Mononuclear cell (primary cell): ENCODE measurements at regions not wholly inside any gene's neighbourhood (a gene's known extent, or its start where the extent isn't known, plus 50 kb on each side); places are given as distances from the start of the nearest gene placed in this dataset.
"Not testable (repeated sequence)": the region's sequence is repeated elsewhere in the genome, so short reads cannot be mapped to it uniquely, and the experiment has no call there.

ENCODE experiments used
- H3K27me3 ChIP-seq: 2 replicates; pipeline ENCODE4 v1.6.0; 2011; ENCODE audit warnings: low read length, control low read depth; ENCODE audit not compliant: insufficient read depth
- H3K4me1 ChIP-seq: 2 replicates; pipeline ENCODE4 v1.5.1; 2011; ENCODE audit warnings: mild to moderate bottlenecking, low read length, control low read depth; ENCODE audit not compliant: insufficient read depth
- H3K4me3 ChIP-seq: 2 replicates; pipeline ENCODE4 v1.5.1; 2011; ENCODE audit warnings: mild to moderate bottlenecking, low read length, moderate library complexity
- H3K9me3 ChIP-seq: 2 replicates; pipeline ENCODE4 v1.5.1; 2011; ENCODE audit warnings: low read depth, mild to moderate bottlenecking, control low read depth, low read length

DNA sequence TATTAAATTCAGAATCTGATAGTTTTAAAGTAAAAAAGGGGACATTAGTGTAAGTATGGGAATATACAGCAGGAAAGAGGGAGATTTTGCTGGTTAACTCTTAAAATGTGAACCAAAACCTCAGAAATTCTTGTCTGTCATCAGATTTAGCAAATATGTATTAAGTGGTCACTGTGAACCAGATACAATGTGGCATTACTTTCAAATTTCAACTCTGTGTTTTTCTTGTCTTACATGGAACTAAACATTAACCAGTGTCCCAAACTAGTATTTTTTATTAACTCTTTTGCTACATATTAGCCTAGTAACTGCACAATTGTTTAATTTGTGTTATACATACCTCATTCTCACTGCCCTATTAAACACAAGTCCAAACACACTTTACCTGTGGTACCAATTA, 259.9 kb upstream of the RASA1 start:
- Histone ChIP-seq H3K4me3 (no peak overlapping the region), H3K27me3 (no peaks in the 10 kb centered on the region), H3K9me3 (no peaks in the 10 kb centered on the region), H3K4me1 (no peaks in the 10 kb centered on the region)

DNA sequence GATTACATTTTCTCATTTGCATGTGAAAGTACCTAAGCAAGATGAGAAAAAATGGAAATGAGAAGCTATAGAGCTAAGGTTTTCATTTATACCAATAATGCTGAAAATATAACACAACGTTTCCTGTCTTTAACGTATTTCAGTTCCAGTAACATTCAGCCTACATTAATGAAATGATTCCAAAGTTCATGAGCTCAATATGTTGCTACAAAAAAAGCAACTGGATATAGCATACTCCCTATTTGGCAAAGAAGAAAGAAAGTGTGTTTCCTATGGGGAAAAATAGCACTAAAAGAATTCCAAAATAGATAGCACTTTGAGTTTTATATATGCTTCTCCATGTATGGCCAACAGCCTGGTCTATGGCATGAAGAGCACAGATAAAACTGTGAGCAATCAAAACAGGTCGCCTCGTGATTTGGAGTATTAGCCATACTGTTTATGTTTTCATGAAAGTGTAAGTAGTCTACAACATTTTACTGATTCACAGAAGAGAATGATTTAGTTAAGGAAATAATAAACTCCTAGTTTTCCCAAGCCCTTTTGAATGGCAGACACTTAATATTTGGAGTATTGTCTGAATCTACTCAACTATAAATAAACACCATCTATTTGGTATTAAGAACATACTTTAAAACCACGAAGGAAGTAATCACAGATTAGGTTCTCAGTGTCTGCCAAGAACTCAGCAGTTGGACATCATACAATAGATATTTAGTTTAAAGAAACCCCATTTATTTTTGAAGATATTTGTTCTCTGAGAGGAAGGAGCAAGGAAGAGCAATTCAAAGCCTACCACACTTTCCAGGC, 258.7 kb upstream of the RASA1 start:
- Histone ChIP-seq H3K4me1 (no peaks in the 10 kb centered on the region), H3K4me3 (no peak overlapping the region), H3K27me3 (no peaks in the 10 kb centered on the region), H3K9me3 (no peaks in the 10 kb centered on the region)

DNA sequence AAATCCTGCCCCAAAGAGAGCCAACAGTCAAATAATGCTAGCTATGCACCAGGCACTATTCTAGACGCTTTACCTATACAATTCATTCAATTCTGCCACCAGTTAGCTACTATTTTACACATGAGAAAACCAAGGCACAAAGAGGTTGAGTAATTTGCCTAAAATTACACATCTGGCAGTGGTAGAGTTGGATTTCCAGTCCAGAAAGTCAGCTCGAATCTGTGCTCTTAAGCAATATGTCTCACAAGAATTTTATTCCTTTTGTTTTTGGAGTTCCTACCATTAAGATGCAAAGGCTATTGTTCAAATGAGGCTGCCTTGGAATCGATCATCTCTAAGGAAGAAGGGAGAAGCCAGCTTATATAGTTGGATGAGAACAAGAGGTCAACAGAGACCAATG, 256.9 kb upstream of the RASA1 start:
- peaks cover 3% of the 10 kb centered on the region for H3K4me1 ChIP-seq
- H3K9me3 ChIP-seq = no peaks in the 10 kb centered on the region
- H3K27me3 ChIP-seq = no peaks in the 10 kb centered on the region
- H3K4me3 ChIP-seq = no peak overlapping the region

DNA sequence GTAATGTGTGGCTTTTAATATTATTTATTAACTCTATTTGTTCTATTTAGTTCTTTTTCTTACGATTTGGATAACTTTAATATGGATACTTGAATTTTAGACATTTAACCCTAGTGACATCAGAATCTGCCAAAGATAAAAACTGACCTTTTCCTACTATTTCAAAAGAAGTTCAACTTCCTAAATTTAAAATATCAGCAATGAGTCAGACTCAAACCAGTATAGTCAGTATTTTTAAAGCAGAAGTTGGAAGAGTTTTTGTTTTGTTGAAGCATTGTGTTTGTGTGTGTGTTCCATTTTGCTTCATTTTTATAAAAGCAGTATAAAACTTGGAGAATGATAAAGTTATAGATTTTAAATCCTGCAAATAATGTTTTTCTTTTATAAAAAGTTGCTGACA, 251.8 kb upstream of the RASA1 start:
- Histone ChIP-seq H3K9me3 (no peaks in the 10 kb centered on the region), H3K27me3 (no peaks in the 10 kb centered on the region), H3K4me1 (peaks cover 24% of the 10 kb centered on the region), H3K4me3 (no peak overlapping the region)

DNA sequence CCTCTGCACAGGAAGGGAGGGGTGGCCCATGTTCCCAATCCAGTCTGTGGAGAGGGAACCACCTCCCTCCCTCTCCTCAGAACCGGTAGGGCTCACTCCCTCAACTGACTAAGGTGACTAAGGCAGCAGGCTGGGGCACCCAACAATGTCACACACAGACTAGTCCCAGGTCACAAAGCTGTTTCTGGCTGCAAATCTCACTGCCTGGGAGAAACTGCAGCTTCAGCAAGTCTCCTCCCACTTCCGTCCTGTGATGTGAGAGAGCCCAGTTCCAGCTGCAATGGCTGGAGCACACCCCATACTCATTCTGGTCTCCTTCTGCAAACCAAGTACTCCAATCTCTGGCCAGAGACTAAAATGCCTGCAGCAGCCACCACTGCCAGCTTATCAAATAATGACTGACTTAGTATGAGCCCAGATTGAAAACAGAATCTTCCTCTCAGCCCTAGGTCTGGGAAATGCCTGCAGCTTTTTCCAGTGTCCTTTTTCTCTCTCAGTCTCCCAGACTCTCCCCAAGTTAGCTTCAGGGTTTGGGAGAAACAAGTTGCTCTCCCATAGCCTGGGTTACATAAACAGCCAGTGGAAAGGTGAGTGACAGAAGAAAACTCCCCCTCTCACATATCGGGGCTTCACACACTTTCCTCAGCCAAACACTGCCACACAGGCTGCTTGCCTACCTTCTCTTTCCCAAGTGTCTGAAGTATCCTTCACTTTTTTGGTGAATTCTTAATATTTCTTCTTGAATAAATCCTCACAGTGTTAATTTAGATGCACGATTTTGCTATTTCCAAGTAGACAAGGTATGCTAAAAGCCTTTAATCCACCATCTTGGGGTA, 247.4 kb upstream of the RASA1 start:
- no peaks in the 10 kb centered on the region for H3K27me3 ChIP-seq
- H3K4me1 ChIP-seq = peaks cover 21% of the 10 kb centered on the region
- H3K9me3 ChIP-seq = no peaks in the 10 kb centered on the region
- H3K4me3 ChIP-seq = no peak overlapping the region

DNA sequence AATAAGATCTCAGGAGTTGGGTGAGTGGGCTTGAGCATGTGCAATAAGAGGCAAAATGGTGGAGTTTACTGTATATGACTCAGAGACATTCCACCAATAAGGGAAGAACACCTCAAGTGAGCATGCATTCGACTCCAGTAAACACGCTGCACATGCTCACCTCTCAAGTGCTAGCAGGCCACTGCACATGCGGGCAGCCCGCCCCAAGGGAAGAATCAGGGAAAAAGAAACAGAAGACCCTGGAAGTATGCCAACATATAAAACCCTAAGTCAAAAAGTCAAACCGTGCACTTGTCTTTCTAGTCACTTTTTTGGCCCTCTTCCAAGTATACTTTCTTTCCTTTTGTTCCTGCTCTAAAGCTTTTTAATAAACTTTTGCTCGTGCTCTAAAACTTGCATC, 245.3 kb upstream of the RASA1 start:
- Histone ChIP-seq H3K4me1 (peaks cover 14% of the 10 kb centered on the region), H3K27me3 (no peaks in the 10 kb centered on the region), H3K4me3 (no peak overlapping the region), H3K9me3 (no peaks in the 10 kb centered on the region)

DNA sequence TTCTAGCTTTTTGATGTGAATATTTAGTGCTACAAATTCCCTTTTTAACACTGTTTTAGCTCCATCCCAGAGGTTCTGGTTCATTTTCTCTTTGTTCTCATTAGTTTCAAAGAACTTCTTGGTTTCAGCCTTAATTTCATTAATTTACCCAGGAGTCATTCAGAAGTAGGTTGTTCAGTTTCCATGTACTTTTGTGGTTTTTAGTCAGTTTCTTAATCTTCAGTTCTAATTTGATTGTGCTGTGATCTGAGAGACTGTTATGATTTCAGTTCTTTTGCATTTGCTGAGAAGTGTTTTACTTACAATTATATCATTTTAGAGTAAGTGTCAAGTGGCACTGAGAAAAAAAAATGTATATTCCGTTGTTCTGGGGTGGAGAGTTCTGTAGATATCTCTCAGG, 240.1 kb upstream of the RASA1 start:
- no peak overlapping the region for H3K4me3 ChIP-seq
- no peaks in the 10 kb centered on the region for H3K27me3 ChIP-seq
- no peaks in the 10 kb centered on the region for H3K9me3 ChIP-seq

DNA sequence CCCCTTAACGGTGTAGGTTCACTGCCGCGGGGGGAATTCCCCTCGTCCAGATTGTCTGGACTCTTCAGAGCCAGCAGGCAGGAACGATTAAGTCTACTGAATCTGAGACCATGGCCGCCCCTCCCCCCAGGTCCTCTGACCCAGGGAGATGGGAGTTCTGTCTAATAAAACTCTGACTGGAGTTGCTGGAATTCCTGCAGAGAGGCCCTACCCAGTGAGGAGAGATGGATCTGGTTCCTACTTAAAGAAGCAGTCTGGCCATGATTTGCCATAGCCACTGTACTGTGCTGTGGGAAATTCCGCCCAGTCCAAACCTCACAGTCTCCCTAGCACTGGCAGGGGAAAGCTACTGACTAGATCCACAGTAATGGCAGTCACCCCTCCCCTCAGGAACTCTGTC, 237.7 kb upstream of the RASA1 start:
- H3K27me3 ChIP-seq = no peaks in the 10 kb centered on the region
- no peak overlapping the region for H3K4me3 ChIP-seq
- H3K4me1 ChIP-seq = no peaks in the 10 kb centered on the region
- H3K9me3 ChIP-seq = no peaks in the 10 kb centered on the region

More for the DNA sequence above, 240.1 kb upstream of the RASA1 start:
- no peaks in the 10 kb centered on the region for H3K4me1 ChIP-seq

DNA sequence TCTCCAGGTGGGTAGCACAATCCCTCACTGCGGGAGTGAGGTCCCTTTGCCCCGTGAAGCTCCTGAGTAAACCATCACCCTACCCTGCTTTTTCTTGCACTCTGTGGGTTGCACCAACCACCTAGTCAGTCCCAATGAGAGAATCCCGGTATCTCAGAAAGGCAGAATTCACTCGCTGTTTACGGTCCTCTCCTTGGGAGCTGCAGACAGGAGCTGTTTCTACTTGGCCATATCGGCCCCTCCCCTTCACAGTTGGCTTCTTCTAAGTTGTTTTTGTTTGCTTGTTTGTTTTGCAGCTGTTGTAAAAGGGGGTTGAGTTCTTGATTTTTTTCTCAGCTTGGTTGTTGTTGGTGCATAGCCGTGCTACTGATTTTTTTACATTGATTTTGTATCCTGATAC, 237.0 kb upstream of the RASA1 start:
- H3K4me1 ChIP-seq = no peaks in the 10 kb centered on the region
- H3K9me3 ChIP-seq = no peaks in the 10 kb centered on the region
- H3K27me3 ChIP-seq = no peaks in the 10 kb centered on the region
- H3K4me3 ChIP-seq = no peak overlapping the region

DNA sequence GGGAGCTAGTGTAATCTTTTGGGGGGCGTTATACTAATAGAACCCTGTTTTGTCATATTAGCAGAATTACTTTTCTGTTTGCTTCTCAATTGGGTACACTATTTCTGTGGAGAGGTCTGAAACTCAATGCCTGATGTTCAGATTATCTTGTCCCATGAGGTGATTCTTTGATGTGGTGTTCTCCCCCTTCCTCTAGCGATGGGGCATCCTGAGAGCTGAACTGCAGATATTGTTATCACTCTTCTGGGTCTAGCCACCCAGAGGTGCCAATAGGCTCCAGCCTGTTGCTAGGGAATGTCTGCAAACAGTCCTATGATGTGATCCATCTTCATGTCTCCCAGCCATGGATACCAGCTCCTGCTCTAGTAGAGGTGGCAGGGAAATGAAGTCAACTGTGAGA, 233.1 kb upstream of the RASA1 start:
- Histone ChIP-seq H3K4me1 (no peaks in the 10 kb centered on the region), H3K4me3 (no peak overlapping the region), H3K9me3 (no peaks in the 10 kb centered on the region), H3K27me3 (no peaks in the 10 kb centered on the region)

DNA sequence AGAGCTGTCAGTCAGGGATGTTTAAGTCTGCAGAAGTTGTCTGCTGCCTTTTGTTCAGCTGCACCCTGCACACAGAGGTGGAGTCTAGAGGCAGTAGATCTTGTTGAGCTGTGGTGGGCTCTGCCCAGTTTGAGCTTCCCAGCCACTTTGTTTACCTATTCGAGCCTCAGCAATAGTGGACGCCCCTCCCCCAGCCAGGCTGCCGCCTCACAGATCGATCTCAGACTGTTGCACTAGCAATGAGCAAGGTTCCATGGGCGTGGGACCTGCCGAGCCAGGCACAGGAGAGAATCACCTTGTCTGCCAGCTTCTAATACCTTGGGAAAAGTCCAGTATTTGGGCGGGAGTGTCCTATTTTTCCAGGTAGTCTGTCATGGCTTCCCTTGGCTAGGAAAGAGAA, 225.1 kb upstream of the RASA1 start:
- H3K4me1 ChIP-seq = no peaks in the 10 kb centered on the region

DNA sequence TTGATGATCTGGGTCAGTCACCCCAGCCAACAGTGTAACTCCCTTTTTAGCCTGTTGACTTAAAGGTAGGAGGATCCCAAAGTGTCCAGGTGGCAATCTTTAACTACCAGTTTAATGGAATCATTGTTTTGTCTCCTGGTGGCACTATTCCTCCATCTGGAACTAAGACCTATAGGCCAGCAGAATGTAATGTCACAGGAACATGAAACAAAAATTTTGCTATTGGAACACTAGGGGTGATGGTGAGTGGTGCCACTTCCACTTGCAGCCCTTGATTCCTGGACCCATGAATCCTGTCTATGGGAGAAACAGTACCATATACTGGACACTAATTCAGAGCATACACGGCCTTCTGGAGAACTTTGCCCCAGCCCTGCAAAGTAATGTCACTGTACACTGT, 219.5 kb upstream of the RASA1 start:
- Histone ChIP-seq H3K9me3 (peaks cover 9% of the 10 kb centered on the region), H3K4me3 (no peak overlapping the region), H3K27me3 (no peaks in the 10 kb centered on the region), H3K4me1 (peaks cover 4% of the 10 kb centered on the region)

More for the DNA sequence above, 225.1 kb upstream of the RASA1 start:
- Histone ChIP-seq H3K27me3 (no peaks in the 10 kb centered on the region), H3K4me3 (no peak overlapping the region), H3K9me3 (peaks cover 9% of the 10 kb centered on the region)

DNA sequence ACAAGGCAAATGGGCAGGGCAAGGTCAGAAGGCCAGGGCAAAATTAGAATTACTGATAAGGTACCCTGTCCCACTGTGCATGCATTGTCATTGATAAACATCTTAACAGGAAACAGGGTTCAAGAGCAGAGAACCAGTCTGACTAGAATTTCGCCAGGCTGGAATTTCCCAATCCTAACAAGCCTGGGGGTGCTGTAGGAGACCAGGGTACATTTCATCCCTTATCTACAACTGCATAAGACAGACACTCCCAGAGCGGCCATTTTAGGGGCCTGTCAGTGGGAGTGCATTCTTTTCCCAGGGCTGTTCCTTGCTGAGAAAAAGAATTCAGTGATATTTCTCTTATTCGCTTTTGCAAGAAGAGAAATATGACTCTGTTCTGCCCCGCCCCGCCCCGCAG, 218.7 kb upstream of the RASA1 start:
- H3K27me3 ChIP-seq, H3K9me3 ChIP-seq, H3K4me1 ChIP-seq: not testable (repeated sequence)

DNA sequence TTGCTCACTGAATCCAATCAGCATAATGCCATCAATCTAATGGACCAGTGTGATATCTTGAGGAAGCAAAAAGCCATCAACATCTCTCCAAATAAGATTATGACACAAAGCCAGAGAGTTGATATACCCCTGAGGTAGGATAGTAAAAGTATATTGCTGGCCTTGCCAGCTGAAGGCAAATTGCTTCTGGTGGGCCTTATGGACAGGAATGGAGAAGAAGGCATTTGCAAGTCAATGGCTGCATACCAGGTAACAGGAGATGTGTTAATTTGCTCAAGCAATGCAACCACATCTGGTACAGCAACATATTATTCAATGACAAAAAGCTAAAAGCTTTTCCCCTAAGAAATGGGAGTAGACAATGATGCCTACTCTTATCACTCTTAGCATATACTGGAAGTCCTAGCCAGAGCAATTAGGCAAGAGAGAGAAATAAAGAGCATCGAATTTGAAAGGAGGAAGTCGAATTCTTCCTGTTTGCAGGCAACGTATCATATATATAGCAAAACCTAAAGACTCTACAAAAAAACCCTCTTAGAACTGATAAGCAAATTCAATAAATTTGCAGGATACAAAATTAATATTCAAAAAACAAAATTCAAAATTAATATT, 216.1 kb upstream of the RASA1 start:
- Histone ChIP-seq H3K27me3 (no peaks in the 10 kb centered on the region), H3K4me3 (no peak overlapping the region), H3K9me3 (no peaks in the 10 kb centered on the region), H3K4me1 (peaks cover 4% of the 10 kb centered on the region)

More for the DNA sequence above, 218.7 kb upstream of the RASA1 start:
- H3K4me3 ChIP-seq = not testable (repeated sequence)

DNA sequence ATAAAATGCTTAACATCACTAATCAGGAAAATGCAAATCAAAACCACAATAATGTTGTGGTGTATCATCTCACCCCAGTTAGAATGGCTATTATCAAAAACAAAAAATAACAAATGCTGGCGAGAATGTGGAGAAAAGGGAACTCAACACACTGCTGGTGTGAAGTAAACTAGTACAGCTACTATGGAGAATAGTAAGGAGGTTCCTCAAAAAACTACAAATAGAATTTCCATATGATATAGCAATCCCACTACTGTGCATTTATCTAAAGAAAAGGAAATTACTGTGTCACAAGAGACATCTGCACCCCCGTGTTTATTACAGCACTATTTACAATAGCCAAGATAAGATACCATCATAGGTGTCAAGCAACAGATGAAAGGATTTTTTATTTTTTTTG, 214.5 kb upstream of the RASA1 start:
- Histone ChIP-seq H3K27me3 (no peaks in the 10 kb centered on the region), H3K4me3 (no peak overlapping the region), H3K9me3 (no peaks in the 10 kb centered on the region), H3K4me1 (peaks cover 4% of the 10 kb centered on the region)
